Natural killer cell (primary cell): ENCODE measurements at regions not wholly inside any gene's neighbourhood (a gene's known extent, or its start where the extent isn't known, plus 50 kb on each side); places are given as distances from the start of the nearest gene placed in this dataset.

ENCODE experiments used
- ATAC-seq, 3 donors: fragments of 150-1000 bp in 2 of 3; fragments of 200-7000 bp in 1 of 3; cut with Tn5 transposase; 1 replicate in 1 of 3; 2 replicates in 2 of 3; pipeline ENCODE4 v1.10.0; 2021; ENCODE audit warnings: mild to moderate bottlenecking in 2 of 3, moderate library complexity in 2 of 3
- DNase-seq, 2 donors: peaks; one replicate each; pipeline versions ENCODE4 v3.0.0 to v3.0.0-alpha.2; 2013 to 2021; ENCODE audit warnings: mixed read lengths in 1 of 2
- H3K27ac ChIP-seq: one replicate; pipeline ENCODE4 v1.5.1; 2013; ENCODE audit warnings: mild to moderate bottlenecking, low read length
- H3K27me3 ChIP-seq: one replicate; pipeline ENCODE4 v1.6.1; 2013; ENCODE audit warnings: low read length; ENCODE audit not compliant: control insufficient read depth, insufficient read depth
- H3K36me3 ChIP-seq: one replicate; pipeline ENCODE4 v1.6.1; 2013; ENCODE audit warnings: low read length; ENCODE audit not compliant: control insufficient read depth, insufficient read depth
- H3K4me1 ChIP-seq: one replicate; pipeline ENCODE4 v1.6.1; 2013; ENCODE audit warnings: low read length; ENCODE audit not compliant: control insufficient read depth, insufficient read depth
- H3K4me3 ChIP-seq: one replicate; pipeline ENCODE4 v1.5.1; 2013; ENCODE audit warnings: low read length
- H3K9me3 ChIP-seq: one replicate; pipeline ENCODE4 v1.6.1; 2013; ENCODE audit warnings: low read length; ENCODE audit not compliant: control insufficient read depth, insufficient read depth
- H3K27ac Mint-ChIP-seq, 2 donors: one replicate each; pipeline ENCODE4 v1.8.0; 2022; ENCODE audit warnings: mild to moderate bottlenecking in 2 of 2, mixed read lengths in 2 of 2, moderate library complexity in 1 of 2
- H3K27me3 Mint-ChIP-seq, 2 donors: one replicate each; pipeline ENCODE4 v1.8.0; 2022; ENCODE audit warnings: low read depth in 2 of 2, mixed read lengths in 2 of 2
- H3K36me3 Mint-ChIP-seq: one replicate; pipeline ENCODE4 v1.8.0; 2022; ENCODE audit warnings: mixed read lengths
- H3K4me1 Mint-ChIP-seq, 2 donors: one replicate each; pipeline ENCODE4 v1.8.0; 2022; ENCODE audit warnings: mixed read lengths in 2 of 2
- H3K4me3 Mint-ChIP-seq: one replicate; pipeline ENCODE4 v1.8.0; 2022; ENCODE audit warnings: mild to moderate bottlenecking, moderate library complexity, mixed read lengths
- H3K9me3 Mint-ChIP-seq, 2 donors: one replicate each; pipeline ENCODE4 v1.8.0; 2022; ENCODE audit warnings: mixed read lengths in 2 of 2
- CTCF ChIP-seq: fragments of 200-600 bp; IDR thresholded peaks from one replicate; pipeline ENCODE4 v1.8.0; 2022; ENCODE audit warnings: antibody characterized with exemption
- WGBS: methylation state at CpG from one replicate; pipeline ENCODE4 v1.1.7; 2013; ENCODE audit warnings: missing lambda C conversion rate; ENCODE audit not compliant: insufficient coverage; 5-methylcytosine and 5-hydroxymethylcytosine counted together
- intact Hi-C: fragments of 100-400 bp; cut with micrococcal nuclease; formaldehyde crosslinking; loops from one replicate; pipeline ENCODE4 v1.14.2; 2022

DNA sequence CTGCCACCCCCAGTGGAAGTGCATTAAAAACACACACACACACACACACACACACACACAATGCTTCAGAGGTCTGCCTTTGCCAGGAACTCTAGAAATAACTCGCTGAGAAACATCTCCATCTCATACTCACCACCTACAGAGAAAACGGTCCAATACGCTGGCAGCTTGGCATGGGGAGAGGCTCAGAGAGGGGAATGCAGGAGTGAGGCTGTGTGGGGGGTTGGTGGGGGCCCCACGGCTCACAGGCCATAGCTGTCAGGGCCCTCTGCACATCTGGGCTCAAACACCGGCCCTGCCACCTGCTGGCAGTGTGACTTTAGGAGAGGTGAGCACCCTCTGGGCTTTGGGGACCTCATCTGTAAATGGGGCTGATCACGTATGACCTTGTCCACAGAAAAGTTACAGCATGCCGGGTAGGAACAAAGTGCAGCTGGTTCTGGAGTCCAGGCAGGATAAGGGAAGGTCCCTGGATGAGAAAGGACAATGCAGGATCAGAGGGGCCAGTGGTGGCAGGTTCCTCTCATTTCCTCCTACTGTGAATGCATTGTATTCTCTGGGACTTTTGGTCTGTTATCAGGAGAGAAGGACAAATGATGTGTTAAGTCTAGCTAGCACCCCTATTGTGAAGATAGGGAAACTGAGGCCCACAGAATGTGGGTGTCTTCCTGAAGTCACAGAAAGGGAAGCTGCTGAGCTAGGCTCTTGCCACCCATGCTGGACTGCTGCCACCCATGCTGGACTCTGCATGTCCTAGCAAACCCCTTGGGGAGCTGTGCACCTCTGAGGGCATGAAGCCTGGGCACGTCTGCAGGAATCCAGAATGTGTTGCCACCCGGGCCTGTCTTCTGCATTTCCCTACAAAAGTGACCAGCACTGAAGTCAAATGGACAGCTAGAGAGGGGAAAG, 404.6 kb downstream of the RPS24 start:
- ATAC-seq (peak in 2 of 3 donors; percentile 40 to 49), DNase-seq (peak in 1 of 2 donors; percentile 32)

GRCh38 chr10:78438907-78439809, 405.5 kb downstream of the RPS24 start:
- Mint-ChIP-seq H3K36me3 (no peaks in the 10 kb centered on the region), H3K4me1 (peaks cover 0 to 19% of the 10 kb centered on the region in 2 donors), H3K27ac (no peak overlapping the region), H3K27me3 (peaks cover 0 to 17% of the 10 kb centered on the region in 2 donors), H3K4me3 (no peak overlapping the region), H3K9me3 (no peaks in the 10 kb centered on the region)
- intact Hi-C loops, result loop anchor here (10.0 kb wide), 1 partner anchor 394 kb away; no protein-coding TSS in a partner anchor
- no peak overlapping the region for H3K4me3 ChIP-seq
- DNase-seq (no peak), ATAC-seq (no peak)
- H3K27ac ChIP-seq, result no peak overlapping the region
- no peaks in the 10 kb centered on the region for H3K4me1 ChIP-seq
- no peaks in the 10 kb centered on the region for H3K36me3 ChIP-seq
- H3K27me3 ChIP-seq, result no peaks in the 10 kb centered on the region
- no peaks in the 10 kb centered on the region for H3K9me3 ChIP-seq
- no peak for TF ChIP-seq CTCF
- 75% methylated on average over 12 of the region's 12 CpGs for WGBS

More for the DNA sequence above, 404.6 kb downstream of the RPS24 start:
- H3K4me1 ChIP-seq, result no peaks in the 10 kb centered on the region
- H3K27ac Mint-ChIP-seq, result peak overlapping the region in 1 of 2 donors; percentile 31
- no peaks in the 10 kb centered on the region for H3K9me3 Mint-ChIP-seq
- H3K4me3 ChIP-seq, result no peak overlapping the region
- peaks cover 0 to 19% of the 10 kb centered on the region in 2 donors for H3K4me1 Mint-ChIP-seq
- intact Hi-C loops, result loop anchor here (10.0 kb wide), 1 partner anchor 393 kb away; no protein-coding TSS in a partner anchor
- no peaks in the 10 kb centered on the region for H3K36me3 Mint-ChIP-seq
- no peaks in the 10 kb centered on the region for H3K36me3 ChIP-seq
- no peaks in the 10 kb centered on the region for H3K27me3 ChIP-seq
- H3K27me3 Mint-ChIP-seq, result peaks cover 0 to 17% of the 10 kb centered on the region in 2 donors
- H3K27ac ChIP-seq, result no peak overlapping the region
- 61% methylated on average over 7 of the region's 9 CpGs for WGBS
- H3K9me3 ChIP-seq, result no peaks in the 10 kb centered on the region
- H3K4me3 Mint-ChIP-seq, result no peak overlapping the region
- TF ChIP-seq CTCF, result no peak

GRCh38 chr10:78441010-78441409, 407.3 kb downstream of the RPS24 start:
- H3K9me3 ChIP-seq, result no peaks in the 10 kb centered on the region
- Mint-ChIP-seq H3K9me3 (no peaks in the 10 kb centered on the region), H3K27ac (no peak overlapping the region), H3K27me3 (peaks cover 0 to 17% of the 10 kb centered on the region in 2 donors), H3K4me1 (peaks cover 0 to 19% of the 10 kb centered on the region in 2 donors), H3K4me3 (no peak overlapping the region), H3K36me3 (no peaks in the 10 kb centered on the region)
- H3K27me3 ChIP-seq, result no peaks in the 10 kb centered on the region
- no peak for ATAC-seq
- WGBS, result 92% methylated on average over 4 of the region's 4 CpGs
- no peak overlapping the region for H3K27ac ChIP-seq
- H3K4me3 ChIP-seq, result no peak overlapping the region
- DNase-seq, result no peak
- TF ChIP-seq CTCF, result no peak
- H3K4me1 ChIP-seq, result no peaks in the 10 kb centered on the region
- intact Hi-C loops, result no loop called here
- no peaks in the 10 kb centered on the region for H3K36me3 ChIP-seq
